ENCODE measurements at regions not wholly inside any gene's neighbourhood (a gene's known extent, or its start where the extent isn't known, plus 50 kb on each side); places are given as distances from the start of the nearest gene placed in this dataset.
"Not testable (repeated sequence)": the region's sequence is repeated elsewhere in the genome, so short reads cannot be mapped to it uniquely, and the experiment has no call there.

DNA sequence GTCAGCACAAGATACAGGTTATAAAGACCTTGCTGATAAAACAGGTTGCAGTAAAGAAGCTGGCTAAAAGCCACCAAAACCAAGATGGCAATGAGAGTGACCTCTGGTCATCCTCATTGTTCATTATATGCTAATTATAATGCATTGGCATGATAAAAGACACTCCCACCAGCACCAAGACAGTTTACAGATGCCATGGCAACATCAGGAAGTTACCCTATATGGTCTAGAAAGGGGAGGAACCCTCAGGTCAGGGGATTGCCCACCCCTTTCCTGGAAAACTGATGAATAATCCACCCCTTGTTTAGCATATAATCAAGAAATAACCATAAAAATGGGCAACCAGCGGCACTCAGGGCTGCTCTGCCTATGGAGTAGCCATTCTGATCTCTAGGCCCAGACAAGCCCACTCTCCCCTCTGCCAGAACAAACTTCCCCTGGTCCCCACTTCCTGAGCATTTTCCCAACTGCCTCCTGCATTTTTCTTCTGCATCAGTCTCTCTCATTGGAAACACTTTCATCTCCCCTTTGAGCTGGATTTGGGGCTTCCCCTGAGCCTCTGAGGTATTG, 215.3 kb upstream of the SDK2 start:
- DNase-seq = not testable (repeated sequence)

GRCh38 chr17:73861543-73861942, 217.3 kb upstream of the SDK2 start:
- no peak for DNase-seq

GRCh38 chr17:73863761-73864535, 219.7 kb upstream of the SDK2 start:
- no peak for DNase-seq

DNA sequence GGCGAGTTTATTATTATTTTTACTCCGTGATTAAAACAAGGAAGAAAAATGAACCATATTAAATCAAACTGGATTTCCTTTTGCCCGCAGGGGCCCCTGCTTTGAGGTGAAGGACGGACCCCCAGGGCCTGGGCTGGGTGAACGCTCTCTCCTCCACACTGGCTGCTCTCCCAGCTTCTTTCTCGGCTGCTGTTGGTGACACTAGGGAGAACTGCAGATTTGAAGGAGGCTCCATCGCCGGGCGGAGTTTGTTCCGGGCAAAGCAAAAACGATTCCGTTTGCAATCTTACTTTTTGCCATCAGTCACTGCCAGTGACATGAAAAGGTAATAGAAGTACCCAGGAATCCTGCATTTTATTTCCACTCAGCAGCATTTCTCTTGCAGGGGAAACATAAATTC, 221.6 kb upstream of the SDK2 start:
- DNase-seq = no peak

- DNase-seq = no peak
Observed at GRCh38 chr17:73867056-73867455, 222.8 kb upstream of the SDK2 start.

- DNase-seq = no peak
Observed at GRCh38 chr17:73870068-73870467, 225.8 kb upstream of the SDK2 start.

DNA sequence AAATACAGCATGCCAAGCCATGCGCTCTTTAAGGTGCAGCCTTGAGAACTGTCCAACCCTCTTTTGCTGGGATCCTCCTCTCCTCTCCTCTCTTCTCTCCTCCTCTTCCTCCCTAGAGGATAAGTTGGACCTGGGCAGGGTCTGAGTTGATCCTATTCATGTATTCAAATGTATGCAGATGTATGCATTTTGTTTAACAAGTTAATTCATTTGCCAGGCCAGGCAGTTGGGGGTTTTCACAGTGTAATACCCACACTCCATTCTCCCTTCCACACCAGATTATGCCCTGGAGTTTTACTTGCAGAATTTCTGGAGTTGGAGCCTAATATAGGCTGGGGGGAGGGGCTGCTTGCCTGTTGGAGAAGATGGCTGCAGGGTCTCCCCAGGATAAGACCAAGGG, 226.2 kb upstream of the SDK2 start:
- no peak for DNase-seq

DNA sequence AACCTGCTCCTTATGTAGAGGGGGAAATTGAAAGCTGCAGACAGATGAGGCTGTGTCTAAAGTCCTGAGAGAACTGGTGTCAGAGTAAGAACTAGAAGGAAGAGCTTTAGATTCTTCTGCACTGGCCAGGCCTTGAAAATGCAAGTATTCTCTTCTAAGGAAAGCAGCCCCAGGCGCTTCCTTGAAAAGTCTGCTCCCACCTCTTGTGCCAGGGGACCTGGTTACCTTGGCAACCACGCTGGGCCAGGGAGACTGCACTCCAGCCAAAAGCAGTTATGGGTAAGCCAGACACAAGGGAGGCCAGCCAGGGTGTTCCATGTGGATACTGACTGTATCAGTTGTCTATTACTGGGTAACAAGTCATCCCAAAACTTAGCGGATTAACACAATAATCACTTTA, 228.6 kb upstream of the SDK2 start:
- DNase-seq = no peak

DNA sequence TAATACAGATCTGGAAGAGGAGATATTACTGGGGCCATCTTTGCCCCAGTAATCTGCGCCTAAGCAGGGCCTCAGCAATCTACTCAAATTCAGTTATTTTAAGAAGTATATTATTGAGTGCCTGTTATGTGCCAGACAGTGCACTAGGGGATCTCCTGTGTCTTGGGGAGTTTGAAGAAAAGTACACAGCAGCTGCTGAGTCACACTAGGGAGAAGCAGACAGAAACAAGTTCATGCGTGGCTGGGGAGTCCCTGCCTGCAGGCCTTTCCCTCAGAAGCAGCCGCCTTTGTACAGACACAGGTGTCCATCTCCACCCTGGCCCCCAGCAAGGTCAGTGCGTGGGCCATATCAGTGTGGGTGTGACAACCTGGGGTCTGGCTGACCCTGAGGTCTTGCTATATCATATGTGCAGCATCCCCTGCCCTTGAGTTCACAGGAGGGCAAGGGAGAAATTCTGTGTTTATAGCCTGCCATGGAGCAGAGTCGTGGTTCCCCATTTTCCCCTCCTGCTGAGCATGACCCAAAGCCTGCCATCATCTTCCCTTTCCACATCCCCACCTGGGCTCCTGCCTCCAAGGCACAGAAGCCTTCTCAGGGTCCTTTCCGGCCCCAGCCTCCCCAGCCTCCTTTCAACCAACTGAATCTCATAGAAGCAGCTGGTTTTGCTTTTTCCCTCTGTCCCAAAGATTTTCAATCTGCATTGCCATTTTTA, 229.9 kb upstream of the SDK2 start:
- no peak for DNase-seq

GRCh38 chr17:73875346-73875745, 231.1 kb upstream of the SDK2 start:
- no peak for DNase-seq

DNA sequence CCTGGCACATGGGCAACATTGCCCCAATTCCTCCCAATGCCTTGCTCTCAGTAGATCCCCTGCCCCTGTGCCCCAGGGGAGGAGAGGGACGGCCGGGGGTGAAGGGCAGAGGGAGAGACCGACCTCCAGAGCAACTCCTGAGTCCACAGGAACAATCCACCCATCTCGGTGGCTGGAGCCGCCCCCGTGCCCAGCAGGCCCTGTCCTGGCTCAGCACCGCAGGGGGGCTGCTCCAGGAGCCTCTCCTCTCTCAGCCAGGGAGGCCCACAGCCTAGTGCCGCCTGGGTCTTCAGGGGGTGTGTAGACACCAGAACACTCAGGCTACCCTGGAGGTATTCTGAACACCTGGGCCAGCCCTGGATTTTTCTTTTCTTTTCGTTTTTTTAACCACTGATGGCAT, 233.7 kb upstream of the SDK2 start:
- no peak for DNase-seq

- no peak for DNase-seq
Observed at GRCh38 chr17:73878923-73879322, 234.7 kb upstream of the SDK2 start.

- DNase-seq = no peak
Observed at GRCh38 chr17:73879987-73880386, 235.7 kb upstream of the SDK2 start.

- DNase-seq = no peak
Observed at GRCh38 chr17:73882590-73882989, 238.3 kb upstream of the SDK2 start.

- no peak for DNase-seq
Observed at GRCh38 chr17:73883175-73883574, 238.9 kb upstream of the SDK2 start.

- no peak for DNase-seq
Observed at GRCh38 chr17:73887739-73888138, 243.5 kb upstream of the SDK2 start.

DNA sequence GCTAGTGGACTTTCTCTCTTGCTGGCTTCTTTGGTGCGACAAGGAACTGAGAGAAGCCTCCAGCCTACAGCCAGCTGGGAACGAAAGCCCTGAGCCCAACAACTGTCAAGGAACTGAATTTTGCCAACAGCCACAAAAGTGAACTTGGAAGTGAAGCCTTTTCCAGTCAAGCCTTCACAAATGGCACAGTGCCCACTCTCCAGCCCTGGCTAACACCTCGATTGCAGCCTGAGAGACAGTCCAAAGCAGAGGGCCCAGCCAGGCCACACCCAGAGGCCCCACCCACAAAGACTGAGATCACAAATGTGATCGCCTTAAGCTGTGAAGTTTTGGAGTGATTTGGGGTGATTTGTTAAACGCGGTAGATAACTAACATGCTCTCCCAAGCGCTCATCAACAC, 244.6 kb upstream of the SDK2 start:
- DNase-seq = no peak

DNA sequence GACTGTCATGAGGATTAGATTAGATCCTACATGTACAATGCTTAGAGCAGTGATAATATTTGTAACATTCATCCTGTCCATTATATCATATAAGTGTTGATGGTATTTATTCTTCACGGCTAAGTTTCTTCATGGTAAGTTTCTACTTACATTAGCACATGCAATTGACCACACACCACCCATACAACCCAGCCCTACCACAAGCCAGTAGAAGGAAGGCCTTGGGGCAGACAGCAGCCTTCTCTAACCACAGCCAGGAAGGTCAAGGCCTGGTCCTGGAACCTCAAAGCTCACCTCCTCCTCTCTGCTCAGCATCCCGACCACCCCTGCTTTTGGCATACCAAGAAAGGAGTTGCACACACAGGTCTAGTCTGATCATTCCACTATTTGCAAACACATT, 245.2 kb upstream of the SDK2 start:
- no peak for DNase-seq

DNA sequence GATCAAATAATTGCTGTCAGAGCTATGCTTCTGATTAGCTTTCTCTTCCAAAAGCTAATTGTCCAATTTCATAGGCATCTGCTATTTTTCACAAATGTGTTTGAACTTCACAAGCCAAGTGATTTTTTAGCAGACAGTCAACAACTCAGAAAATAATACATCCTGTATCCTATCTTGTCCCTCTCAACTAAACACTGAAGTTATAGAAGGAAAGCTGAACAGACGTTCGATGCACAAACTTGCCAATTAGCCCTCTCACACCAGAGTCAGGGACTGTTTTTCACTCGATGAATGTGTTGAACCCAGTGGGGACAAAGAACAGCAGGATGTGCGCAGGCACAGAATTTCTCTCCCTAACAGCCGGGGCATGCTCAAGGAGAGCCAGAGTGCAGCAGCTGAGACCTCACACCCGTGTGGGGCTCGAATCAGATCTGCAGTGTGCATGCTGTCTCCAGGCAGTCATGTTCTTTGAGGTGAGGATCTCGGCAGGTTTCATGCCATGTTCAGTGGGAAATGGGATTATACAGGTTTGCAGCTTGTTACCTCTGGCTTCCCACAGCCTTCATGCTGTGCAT, 246.7 kb upstream of the SDK2 start:
- DNase-seq = no peak

- DNase-seq = no peak
Observed at GRCh38 chr17:73895157-73895556, 250.9 kb upstream of the SDK2 start.

- DNase-seq = no peak
Observed at GRCh38 chr17:73896966-73897365, 252.7 kb upstream of the SDK2 start.

DNA sequence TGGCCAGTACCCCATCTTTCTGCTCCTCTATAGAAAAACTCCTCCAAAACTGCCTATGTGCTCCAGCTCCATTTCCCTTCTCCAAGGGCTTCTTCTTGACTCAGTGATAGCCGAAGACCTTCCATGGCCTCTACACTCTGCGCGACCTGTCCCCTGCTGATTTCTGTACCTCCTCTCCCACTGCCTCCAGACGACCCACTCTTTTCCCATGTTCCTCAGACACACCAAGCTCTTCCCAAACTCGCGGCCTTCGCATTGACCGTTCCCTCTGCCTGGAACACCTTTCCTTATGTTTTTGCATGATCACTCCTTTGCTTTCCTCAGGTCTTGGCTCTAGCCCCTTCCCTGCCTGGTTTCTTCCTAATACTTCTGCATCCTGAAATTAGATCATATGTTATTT, 255.6 kb upstream of the SDK2 start:
- no peak for DNase-seq

DNA sequence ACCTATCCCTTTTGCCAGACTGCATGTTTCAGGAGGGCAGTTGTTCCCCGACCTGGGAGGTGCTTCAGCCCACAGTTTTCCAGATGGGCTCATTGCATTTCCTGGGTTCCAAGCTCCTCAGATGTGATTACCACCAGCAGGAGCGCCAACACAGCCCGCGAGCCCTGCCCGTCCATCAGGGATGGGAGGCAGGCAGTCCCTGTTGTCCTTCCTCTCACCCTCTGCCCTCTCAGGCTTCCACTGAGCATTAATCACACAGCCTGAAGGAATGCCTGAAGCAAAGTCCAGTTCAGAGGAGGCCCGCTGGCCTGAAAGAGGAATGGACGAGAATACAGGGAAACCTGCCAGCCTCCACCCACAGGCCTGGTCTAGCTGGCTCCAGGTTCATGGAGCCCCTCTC, 256.3 kb upstream of the SDK2 start:
- no peak for DNase-seq

GRCh38 chr17:73901249-73901648, 257.0 kb upstream of the SDK2 start:
- DNase-seq = no peak

Measured in activated effector memory CD4-positive, alpha-beta T cell treated with anti-CD3 and anti-CD28 coated beads, Interleukin-2, amount 50 U/mL, for 16 hours (primary cell).